CD4-positive, CD25-positive, alpha-beta regulatory T cell (primary cell): ENCODE measurements at regions not wholly inside any gene's neighbourhood (a gene's known extent, or its start where the extent isn't known, plus 50 kb on each side); places are given as distances from the start of the nearest gene placed in this dataset.
A peak's percentile ranks its signal among the peaks of the same experiment; 100 is the strongest.
"Not testable (repeated sequence)": the region's sequence is repeated elsewhere in the genome, so short reads cannot be mapped to it uniquely, and the experiment has no call there.

Experiments used
- ATAC-seq, 2 donors: fragments of 150-1000 bp; cut with Tn5 transposase; one replicate each; pipeline ENCODE4 v1.10.0; 2021; ENCODE audit warnings: low read depth in 2 of 2, moderate number of reproducible peaks in 2 of 2, moderate library complexity in 1 of 2
- DNase-seq, 3 donors: peaks; one replicate each; pipeline versions ENCODE4 v3.0.0 to v3.0.0-alpha.2; 2012 to 2022; ENCODE audit warnings: mixed read lengths in 1 of 3
- H3K27ac ChIP-seq: one replicate; pipeline ENCODE4 v1.7.0; 2013; ENCODE audit warnings: mild to moderate bottlenecking, low read length; ENCODE audit not compliant: insufficient read depth, poor library complexity, severe bottlenecking
- H3K27me3 ChIP-seq: one replicate; pipeline ENCODE4 v1.7.0; 2013; ENCODE audit warnings: low read length; ENCODE audit not compliant: control insufficient read depth, insufficient read depth
- H3K36me3 ChIP-seq: one replicate; pipeline ENCODE4 v1.7.0; 2013; ENCODE audit warnings: mild to moderate bottlenecking, low read length, moderate library complexity; ENCODE audit not compliant: control insufficient read depth, insufficient read depth
- H3K4me1 ChIP-seq: 2 replicates; pipeline ENCODE4 v1.7.0; 2013; ENCODE audit warnings: mild to moderate bottlenecking, low read length; ENCODE audit not compliant: insufficient read depth, control insufficient read depth, poor library complexity, severe bottlenecking
- H3K4me3 ChIP-seq: one replicate; pipeline ENCODE4 v1.7.0; 2013; ENCODE audit warnings: low read depth, mild to moderate bottlenecking, low read length, moderate library complexity
- H3K9me3 ChIP-seq, 2 experiments: 1 replicate in 1 of 2; 2 replicates in 1 of 2; pipeline ENCODE4 v1.7.0; 2013; ENCODE audit warnings: low read length in 2 of 2, mild to moderate bottlenecking in 1 of 2, moderate library complexity in 1 of 2; ENCODE audit not compliant: control insufficient read depth in 2 of 2
- H3K27ac Mint-ChIP-seq, 3 donors: one replicate each; pipeline ENCODE4 v1.8.0; 2020 to 2022; ENCODE audit warnings: mild to moderate bottlenecking in 3 of 3, mixed read lengths in 3 of 3, moderate library complexity in 2 of 3
- H3K27me3 Mint-ChIP-seq: one replicate; pipeline ENCODE4 v1.8.0; 2022; ENCODE audit warnings: mild to moderate bottlenecking, mixed read lengths
- H3K36me3 Mint-ChIP-seq: one replicate; pipeline ENCODE4 v1.8.0; 2020; ENCODE audit warnings: mixed read lengths
- H3K4me1 Mint-ChIP-seq, 4 donors: one replicate each; pipeline ENCODE4 v1.8.0; 2020 to 2022; ENCODE audit warnings: mixed read lengths in 4 of 4, mild to moderate bottlenecking in 1 of 4
- H3K4me3 Mint-ChIP-seq, 4 donors: one replicate each; pipeline ENCODE4 v1.8.0; 2020 to 2022; ENCODE audit warnings: mild to moderate bottlenecking in 4 of 4, mixed read lengths in 4 of 4, moderate library complexity in 3 of 4
- H3K9me3 Mint-ChIP-seq, 7 donors: one replicate each; pipeline ENCODE4 v1.8.0; 2020 to 2022; ENCODE audit warnings: mixed read lengths in 7 of 7, mild to moderate bottlenecking in 3 of 7, moderate library complexity in 2 of 7

- no peaks in the 10 kb centered on the region for H3K4me1 Mint-ChIP-seq
- peaks cover 0 to 2% (median 0%) of the 10 kb centered on the region in 7 donors for H3K9me3 Mint-ChIP-seq
- Histone ChIP-seq H3K4me1 (no peaks in the 10 kb centered on the region), H3K27ac (no peak overlapping the region), H3K36me3 (no peaks in the 10 kb centered on the region), H3K4me3 (no peak overlapping the region), H3K27me3 (no peaks in the 10 kb centered on the region), H3K9me3 (no peaks in the 10 kb centered on the region)
- DNase-seq: no peak
- no peaks in the 10 kb centered on the region for H3K36me3 Mint-ChIP-seq
- no peak overlapping the region for H3K27ac Mint-ChIP-seq
- H3K27me3 Mint-ChIP-seq: no peaks in the 10 kb centered on the region
- no peak for ATAC-seq
- no peak overlapping the region for H3K4me3 Mint-ChIP-seq
These were observed 223.7 kb upstream of the DIPK2B start for GRCh38 chrX:45424326-45424725.

- H3K4me1 ChIP-seq: no peaks in the 10 kb centered on the region
- Mint-ChIP-seq H3K27ac (no peak overlapping the region), H3K9me3 (peaks cover 0 to 5% (median 0%) of the 10 kb centered on the region in 7 donors), H3K4me1 (no peaks in the 10 kb centered on the region), H3K36me3 (no peaks in the 10 kb centered on the region), H3K27me3 (no peaks in the 10 kb centered on the region), H3K4me3 (no peak overlapping the region)
- no peak for ATAC-seq
- H3K27me3 ChIP-seq: no peaks in the 10 kb centered on the region
- no peak overlapping the region for H3K27ac ChIP-seq
- H3K4me3 ChIP-seq: no peak overlapping the region
- no peaks in the 10 kb centered on the region for H3K9me3 ChIP-seq
- no peak for DNase-seq
- H3K36me3 ChIP-seq: no peaks in the 10 kb centered on the region
These were observed 221.7 kb upstream of the DIPK2B start for GRCh38 chrX:45422216-45422925.

- Mint-ChIP-seq H3K4me3 (no peak overlapping the region), H3K27me3 (no peaks in the 10 kb centered on the region), H3K36me3 (no peaks in the 10 kb centered on the region), H3K27ac (no peak overlapping the region), H3K4me1 (no peaks in the 10 kb centered on the region), H3K9me3 (peaks cover 0 to 9% (median 0%) of the 10 kb centered on the region in 7 donors)
- DNase-seq: no peak
- no peak for ATAC-seq
- Histone ChIP-seq H3K9me3 (no peaks in the 10 kb centered on the region), H3K36me3 (no peaks in the 10 kb centered on the region), H3K27me3 (no peaks in the 10 kb centered on the region), H3K4me3 (no peak overlapping the region), H3K27ac (no peak overlapping the region), H3K4me1 (no peaks in the 10 kb centered on the region)
These were observed 221.1 kb upstream of the DIPK2B start for GRCh38 chrX:45421806-45422205.

GRCh38 chrX:45404206-45404605 is 203.5 kb upstream of the DIPK2B start:
- no peak overlapping the region for H3K27ac Mint-ChIP-seq
- ATAC-seq: no peak
- no peak overlapping the region for H3K4me3 Mint-ChIP-seq

GRCh38 chrX:45401923-45402322 is 201.2 kb upstream of the DIPK2B start:
- Mint-ChIP-seq H3K4me1 (peaks cover 0 to 2% (median 0%) of the 10 kb centered on the region in 4 donors), H3K9me3 (peaks cover 0 to 6% (median 1%) of the 10 kb centered on the region in 7 donors), H3K27me3 (no peaks in the 10 kb centered on the region), H3K36me3 (no peaks in the 10 kb centered on the region), H3K27ac (no peak overlapping the region), H3K4me3 (peak overlapping the region in 1 of 4 donors; percentile 61)
- no peak overlapping the region for H3K27ac ChIP-seq
- H3K9me3 ChIP-seq: peaks cover under 1 to 2% of the 10 kb centered on the region in 2 experiments
- H3K4me3 ChIP-seq: no peak overlapping the region
- H3K36me3 ChIP-seq: no peaks in the 10 kb centered on the region
- H3K27me3 ChIP-seq: no peaks in the 10 kb centered on the region
- ATAC-seq (no peak), DNase-seq (no peak)
- no peaks in the 10 kb centered on the region for H3K4me1 ChIP-seq

More at GRCh38 chrX:45404206-45404605, 203.5 kb upstream of the DIPK2B start:
- H3K9me3 Mint-ChIP-seq: peaks cover 0 to 5% (median 0%) of the 10 kb centered on the region in 7 donors
- peaks cover 0 to 2% (median 0%) of the 10 kb centered on the region in 4 donors for H3K4me1 Mint-ChIP-seq
- Histone ChIP-seq H3K4me3 (no peak overlapping the region), H3K27ac (no peak overlapping the region), H3K27me3 (no peaks in the 10 kb centered on the region), H3K4me1 (no peaks in the 10 kb centered on the region), H3K9me3 (no peaks in the 10 kb centered on the region), H3K36me3 (no peaks in the 10 kb centered on the region)
- no peak for DNase-seq
- H3K27me3 Mint-ChIP-seq: no peaks in the 10 kb centered on the region
- H3K36me3 Mint-ChIP-seq: no peaks in the 10 kb centered on the region

- not testable (repeated sequence) for H3K4me3 ChIP-seq, H3K4me1 Mint-ChIP-seq, H3K9me3 Mint-ChIP-seq, H3K27me3 ChIP-seq, H3K36me3 Mint-ChIP-seq, H3K27me3 Mint-ChIP-seq, H3K36me3 ChIP-seq, H3K27ac Mint-ChIP-seq, DNase-seq, H3K4me1 ChIP-seq, ATAC-seq, H3K4me3 Mint-ChIP-seq, H3K27ac ChIP-seq
- peaks cover 7 to 10% of the 10 kb centered on the region in 2 experiments for H3K9me3 ChIP-seq
These were observed 200.5 kb upstream of the DIPK2B start for GRCh38 chrX:45400951-45401725.

GRCh38 chrX:45400027-45400779 is 199.5 kb upstream of the DIPK2B start:
- no peaks in the 10 kb centered on the region for H3K27me3 ChIP-seq
- H3K27ac ChIP-seq: no peak overlapping the region
- peaks cover 0 to 12% (median 0%) of the 10 kb centered on the region in 7 donors for H3K9me3 Mint-ChIP-seq
- H3K27me3 Mint-ChIP-seq: no peaks in the 10 kb centered on the region
- peaks cover 0 to 2% (median 0%) of the 10 kb centered on the region in 4 donors for H3K4me1 Mint-ChIP-seq
- DNase-seq: no peak
- no peaks in the 10 kb centered on the region for H3K4me1 ChIP-seq
- H3K9me3 ChIP-seq: peaks cover 8 to 10% of the 10 kb centered on the region in 2 experiments
- ATAC-seq: no peak
- no peaks in the 10 kb centered on the region for H3K36me3 ChIP-seq
- H3K36me3 Mint-ChIP-seq: no peaks in the 10 kb centered on the region
- H3K4me3 ChIP-seq: no peak overlapping the region
- no peak overlapping the region for H3K27ac Mint-ChIP-seq
- no peak overlapping the region for H3K4me3 Mint-ChIP-seq
